ENCODE measurements at regions not wholly inside any gene's neighbourhood (a gene's known extent, or its start where the extent isn't known, plus 50 kb on each side); places are given as distances from the start of the nearest gene placed in this dataset.

DNA sequence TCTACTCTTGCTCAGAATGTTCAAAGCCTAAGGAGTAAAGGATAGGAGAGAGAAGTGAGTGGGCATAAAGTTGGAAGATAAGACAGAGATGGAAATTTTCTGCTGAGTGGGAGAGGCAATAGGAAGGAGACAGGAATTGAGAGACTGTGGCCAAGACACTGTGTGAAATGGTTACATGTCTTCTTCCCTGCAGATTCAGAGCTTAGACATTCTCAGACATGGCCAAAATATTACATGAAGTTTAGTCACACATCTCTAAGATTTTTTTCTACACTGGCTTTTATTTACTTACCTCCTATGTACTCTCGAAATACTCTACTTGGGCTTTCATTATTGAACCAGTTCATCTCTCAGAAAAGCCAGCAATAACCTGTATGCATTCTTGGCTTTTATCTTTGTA, 363.0 kb upstream of the FANCL start:
- TF ChIP-seq, protein P1, sequence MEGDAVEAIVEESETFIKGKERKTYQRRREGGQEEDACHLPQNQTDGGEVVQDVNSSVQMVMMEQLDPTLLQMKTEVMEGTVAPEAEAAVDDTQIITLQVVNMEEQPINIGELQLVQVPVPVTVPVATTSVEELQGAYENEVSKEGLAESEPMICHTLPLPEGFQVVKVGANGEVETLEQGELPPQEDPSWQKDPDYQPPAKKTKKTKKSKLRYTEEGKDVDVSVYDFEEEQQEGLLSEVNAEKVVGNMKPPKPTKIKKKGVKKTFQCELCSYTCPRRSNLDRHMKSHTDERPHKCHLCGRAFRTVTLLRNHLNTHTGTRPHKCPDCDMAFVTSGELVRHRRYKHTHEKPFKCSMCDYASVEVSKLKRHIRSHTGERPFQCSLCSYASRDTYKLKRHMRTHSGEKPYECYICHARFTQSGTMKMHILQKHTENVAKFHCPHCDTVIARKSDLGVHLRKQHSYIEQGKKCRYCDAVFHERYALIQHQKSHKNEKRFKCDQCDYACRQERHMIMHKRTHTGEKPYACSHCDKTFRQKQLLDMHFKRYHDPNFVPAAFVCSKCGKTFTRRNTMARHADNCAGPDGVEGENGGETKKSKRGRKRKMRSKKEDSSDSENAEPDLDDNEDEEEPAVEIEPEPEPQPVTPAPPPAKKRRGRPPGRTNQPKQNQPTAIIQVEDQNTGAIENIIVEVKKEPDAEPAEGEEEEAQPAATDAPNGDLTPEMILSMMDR (IDR thresholded peaks at IDR 0.05; ENCODE audit: low read length), result no peak
- no peak for TF ChIP-seq EZH2 (optimal IDR thresholded peaks at IDR 0.05; ENCODE audit: low read depth, low read length)

All from MM.1S (cell line).